Liver (tissue), 3 donors: ENCODE measurements at regions not wholly inside any gene's neighbourhood (a gene's known extent, or its start where the extent isn't known, plus 50 kb on each side); places are given as distances from the start of the nearest gene placed in this dataset.

ENCODE experiments used
- CTCF ChIP-seq: fragments of 150-350 bp; IDR thresholded peaks from 2 replicates; pipeline ENCODE4 v1.5.1; 2017; ENCODE audit warnings: improper control_type of control experiment, low read depth, low read length; ENCODE audit not compliant: missing input control
- GABPA ChIP-seq, 2 donors: IDR thresholded peaks in 1 of 2; conservative IDR thresholded peaks in 1 of 2; 2 replicates each; pipeline ENCODE4 v1.6.1; 2016; ENCODE audit warnings: antibody characterized with exemption in 2 of 2, mild to moderate bottlenecking in 1 of 2, moderate library complexity in 1 of 2
- RAD21 ChIP-seq, 2 donors: IDR thresholded peaks; 2 replicates each; pipeline ENCODE4 v1.6.1; 2016; ENCODE audit warnings: antibody characterized with exemption in 2 of 2, mild to moderate bottlenecking in 2 of 2
- RXRA ChIP-seq, 2 donors: IDR thresholded peaks; 2 replicates each; pipeline ENCODE4 v1.6.1; 2017 to 2018; ENCODE audit warnings: antibody characterized with exemption in 2 of 2, mild to moderate bottlenecking in 1 of 2
- TAF1 ChIP-seq: conservative IDR thresholded peaks from 2 replicates; pipeline ENCODE4 v1.6.1; 2016; ENCODE audit warnings: antibody characterized with exemption, mild to moderate bottlenecking
- YY1 ChIP-seq: IDR thresholded peaks from 2 replicates; pipeline ENCODE4 v1.6.1; 2016; ENCODE audit warnings: antibody characterized with exemption, mild to moderate bottlenecking
- ZBTB33 ChIP-seq: IDR thresholded peaks from 2 replicates; pipeline ENCODE4 v1.6.1; 2016; ENCODE audit warnings: antibody characterized with exemption
- TF ChIP-seq, protein P1 (sequence below): IDR thresholded peaks from 2 replicates; pipeline ENCODE4 v1.6.1; 2016; ENCODE audit warnings: antibody characterized with exemption
- donor health status: healthy.
- donor health status: healthy.

DNA sequence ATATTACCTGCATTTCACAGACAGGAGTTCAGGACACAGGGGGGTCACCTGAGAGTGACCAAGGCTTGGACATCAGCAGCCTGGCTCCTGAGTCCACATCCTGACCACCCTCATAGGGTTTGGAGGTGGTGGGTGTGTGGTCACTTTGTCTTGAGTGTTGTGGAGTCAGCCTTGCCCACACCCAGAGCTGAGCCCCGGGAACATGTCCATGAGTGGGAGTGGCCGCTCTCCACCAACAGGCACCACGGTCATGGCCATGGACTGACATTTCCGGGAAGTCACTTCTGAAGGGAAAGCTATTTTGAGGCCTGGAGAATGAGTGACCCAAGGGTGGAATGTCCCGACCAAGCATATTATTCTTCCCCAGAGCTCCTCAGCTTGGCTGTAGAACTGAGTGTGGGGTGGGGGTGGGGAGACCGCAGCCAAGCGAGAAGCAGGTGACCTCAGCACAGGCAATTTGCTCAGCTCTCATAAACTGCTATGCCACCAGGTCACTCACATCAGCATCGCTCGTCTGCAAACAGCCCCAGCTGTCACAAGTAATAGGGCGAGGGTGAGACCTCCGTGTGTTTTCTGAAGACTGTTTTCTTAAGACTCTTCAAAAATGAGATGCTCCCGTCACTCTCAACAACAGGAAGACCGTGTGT lies 348.6 kb upstream of the CDH4 start:
- TF ChIP-seq TAF1, result no peak
- no peak for TF ChIP-seq CTCF
- no peak for TF ChIP-seq GABPA (IDR thresholded peaks at IDR 0.05 in 1 of 2, conservative IDR thresholded peaks at IDR 0.05 in 1 of 2)
- TF ChIP-seq, protein P1, sequence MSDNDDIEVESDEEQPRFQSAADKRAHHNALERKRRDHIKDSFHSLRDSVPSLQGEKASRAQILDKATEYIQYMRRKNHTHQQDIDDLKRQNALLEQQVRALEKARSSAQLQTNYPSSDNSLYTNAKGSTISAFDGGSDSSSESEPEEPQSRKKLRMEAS, result no peak
- TF ChIP-seq ZBTB33, result no peak
- no peak for TF ChIP-seq RAD21 (IDR thresholded peaks at IDR 0.05)
- no peak for TF ChIP-seq RXRA (IDR thresholded peaks at IDR 0.05)
- no peak for TF ChIP-seq YY1
